ENCODE measurements at regions not wholly inside any gene's neighbourhood (a gene's known extent, or its start where the extent isn't known, plus 50 kb on each side); places are given as distances from the start of the nearest gene placed in this dataset.

GRCh38 chr19:28466107-28467045 is 746.6 kb downstream of the UQCRFS1 start:
- Histone ChIP-seq H3K4me1 (no peaks in the 10 kb centered on the region), H3K27ac (no peak overlapping the region), H3K9me3 (no peaks in the 10 kb centered on the region), H3K27me3 (no peaks in the 10 kb centered on the region), H3K36me3 (no peaks in the 10 kb centered on the region), H3K4me3 (no peak overlapping the region)
- DNase-seq (ENCODE audit: extremely low spot score in 2 of 2): no peak
- TF ChIP-seq POLR2AphosphoS5 (IDR thresholded peaks at IDR 0.05; ENCODE audit: insufficient read depth in 1 of 2, low read depth in 1 of 2) (no peak), CTCF (IDR thresholded peaks at IDR 0.05) (peak in 2 of 3 experiments; percentile 31 to 44)
- intact Hi-C loops (cut with DNase I): no loop called here

- Histone ChIP-seq H3K9me3 (no peaks in the 10 kb centered on the region), H3K4me3 (no peak overlapping the region), H3K27ac (no peak overlapping the region), H3K4me1 (no peaks in the 10 kb centered on the region), H3K27me3 (no peaks in the 10 kb centered on the region), H3K36me3 (no peaks in the 10 kb centered on the region)
- intact Hi-C loops (cut with DNase I): no loop called here
- TF ChIP-seq CTCF (IDR thresholded peaks at IDR 0.05): no peak
- no peak for DNase-seq (ENCODE audit: extremely low spot score in 2 of 2)
Observed at GRCh38 chr19:28465371-28466086, 747.4 kb downstream of the UQCRFS1 start.

GRCh38 chr19:28463493-28464053 is 749.4 kb downstream of the UQCRFS1 start:
- intact Hi-C loops (cut with DNase I): no loop called here
- DNase-seq (ENCODE audit: extremely low spot score in 2 of 2): no peak
- Histone ChIP-seq H3K36me3 (no peaks in the 10 kb centered on the region), H3K4me1 (no peaks in the 10 kb centered on the region), H3K27ac (no peak overlapping the region), H3K4me3 (no peak overlapping the region), H3K27me3 (no peaks in the 10 kb centered on the region), H3K9me3 (no peaks in the 10 kb centered on the region)
- TF ChIP-seq CTCF (IDR thresholded peaks at IDR 0.05) (no peak), POLR2A (IDR thresholded peaks at IDR 0.05) (no peak), POLR2AphosphoS5 (IDR thresholded peaks at IDR 0.05; ENCODE audit: insufficient read depth in 1 of 2, low read depth in 1 of 2) (no peak)

- DNase-seq (ENCODE audit: extremely low spot score in 2 of 2): no peak
- Histone ChIP-seq H3K9me3 (no peaks in the 10 kb centered on the region), H3K27me3 (no peaks in the 10 kb centered on the region), H3K4me1 (no peaks in the 10 kb centered on the region), H3K36me3 (no peaks in the 10 kb centered on the region), H3K27ac (no peak overlapping the region), H3K4me3 (no peak overlapping the region)
- no peak for TF ChIP-seq POLR2AphosphoS5 (IDR thresholded peaks at IDR 0.05; ENCODE audit: insufficient read depth in 1 of 2, low read depth in 1 of 2)
- no peak for TF ChIP-seq CTCF (IDR thresholded peaks at IDR 0.05)
- no peak for TF ChIP-seq POLR2A (IDR thresholded peaks at IDR 0.05)
- intact Hi-C loops (cut with DNase I): no loop called here
Observed at GRCh38 chr19:28457620-28458019, 755.3 kb downstream of the UQCRFS1 start.

Data from vagina (tissue), 2 donors.